Heart right ventricle (tissue), 16 donors: ENCODE measurements at regions not wholly inside any gene's neighbourhood (a gene's known extent, or its start where the extent isn't known, plus 50 kb on each side); places are given as distances from the start of the nearest gene placed in this dataset.
A peak's percentile ranks its signal among the peaks of the same experiment; 100 is the strongest.
"Not testable (repeated sequence)": the region's sequence is repeated elsewhere in the genome, so short reads cannot be mapped to it uniquely, and the experiment has no call there.

Experiments
- ATAC-seq, 8 donors: fragments of 200-7000 bp; cut with Tn5 transposase; one replicate each; pipeline ENCODE4 v1.9.1; 2020; ENCODE audit warnings: mild to moderate bottlenecking in 8 of 8, moderate library complexity in 8 of 8, moderate number of reproducible peaks in 1 of 8
- DNase-seq, 2 donors: peaks; one replicate each; pipeline ENCODE4 v3.0.0-alpha.2; 2020
- H3K27ac ChIP-seq, 10 donors: fragments of 200-600 bp; sonication (generic) in 2 of 10; one replicate each; pipeline versions ENCODE4 v1.5.0 to v1.8.0; 2020 to 2022; ENCODE audit warnings: mild to moderate bottlenecking in 3 of 10
- H3K27me3 ChIP-seq, 7 donors: fragments of 200-600 bp; one replicate each; pipeline ENCODE4 v1.8.0; 2021 to 2022; ENCODE audit warnings: mild to moderate bottlenecking in 2 of 7
- H3K36me3 ChIP-seq, 9 donors: fragments of 200-600 bp; sonication (generic) in 1 of 9; one replicate each; pipeline versions ENCODE4 v1.5.0 to v1.8.0; 2020 to 2022; ENCODE audit warnings: mild to moderate bottlenecking in 2 of 9
- H3K4me1 ChIP-seq, 9 donors: fragments of 200-600 bp; sonication (generic) in 1 of 9; one replicate each; pipeline versions ENCODE4 v1.5.0 to v1.8.0; 2020 to 2022; ENCODE audit warnings: mild to moderate bottlenecking in 4 of 9
- H3K4me3 ChIP-seq, 10 donors: fragments of 200-600 bp; sonication (generic) in 2 of 10; one replicate each; pipeline versions ENCODE4 v1.5.0 to v1.8.0; 2020 to 2022; ENCODE audit warnings: mild to moderate bottlenecking in 7 of 10, moderate library complexity in 2 of 10
- H3K9me3 ChIP-seq, 11 donors: fragments of 200-600 bp in 10 of 11; sonication (generic) in 2 of 11; one replicate each; pipeline versions ENCODE4 v1.5.0 to v1.8.0; 2013 to 2022; ENCODE audit warnings: mild to moderate bottlenecking in 2 of 11, control low read depth in 1 of 11, moderate library complexity in 1 of 11
- CTCF ChIP-seq, 9 donors: fragments of 200-600 bp; sonication (generic) in 2 of 9; IDR thresholded peaks; one replicate each; pipeline versions ENCODE4 v1.5.0 to v1.8.0; 2021 to 2022; ENCODE audit warnings: antibody characterized with exemption in 9 of 9, mild to moderate bottlenecking in 5 of 9, moderate library complexity in 1 of 9
- WGBS, 2 donors: extraction: QIAGEN DNeasy Blood & Tissue Kit; methylation state at CpG; one replicate each; pipeline ENCODE4 v1.1.7; 2013; ENCODE audit warnings: inconsistent platforms in 1 of 2; 5-methylcytosine and 5-hydroxymethylcytosine counted together
- intact Hi-C, 10 donors: fragments of 100-400 bp; cut with DNase I; formaldehyde crosslinking; loops; one replicate each; pipeline versions ENCODE4 v1.11.1 to v1.14.2; 2022
- donor health status: Arrhythmogenic right ventricular cardiomyopathy.
- donor health status: ischemic (EF 13 %, LVEDD 7.1; RV severe dilation, severe dysfunction).
- donor health status: healthy with polysubstance abuse.
- donor health status: DM: no; HTN: yes; CAD: no.
- donor health status: DM: no; HTN: no; CAD: no.
- donor health status: ischemic (EF 25% LVEDD 6.9; RV normal size, moderate dysfunction).
- donor health status: ischemic (EF 25% LVEDD 5.7; RV mildly dilated, moderate dysfunction).
- donor health status: healthy.
- donor health status: DM: yes; HTN: yes; CAD: no.
- donor health status: Ischemic cardiomyopathy.
- donor health status: ischemic (EF 35%, LVEDD 5.7; RV mildly dilated, moderate dysfunction).
- donor health status: nonischemic (EF 11% LVEDD 7.7; RV severe dilation, severe dysfunction).
- donor health status: DM: yes; HTN: yes; CAD: no.
- donor health status: PGD.
- donor health status: ischemic (EF 29% LVEDD 5.4; RV normal size, mild dysfunction).
- donor health status: nonischemic (EF 23%, LVEDD 6.1; RV moderate dilation, normal function).

GRCh38 chr6:120473804-120474203 lies 860.5 kb downstream of the TBC1D32 start:
- Histone ChIP-seq H3K4me1 (no peaks in the 10 kb centered on the region), H3K9me3 (peaks cover 0 to 41% (median 17%) of the 10 kb centered on the region in 11 donors), H3K27ac (no peak overlapping the region), H3K4me3 (no peak overlapping the region), H3K27me3 (no peaks in the 10 kb centered on the region), H3K36me3 (no peaks in the 10 kb centered on the region)
- no peak for TF ChIP-seq CTCF (IDR thresholded peaks at IDR 0.05)
- intact Hi-C loops = no loop called here
- 66 to 76% methylated on average over 2 of the region's 2 CpGs for WGBS, 2 donors
- no peak for DNase-seq
- ATAC-seq = no peak

GRCh38 chr6:120468486-120468885 lies 865.8 kb downstream of the TBC1D32 start:
- no peak for TF ChIP-seq CTCF (IDR thresholded peaks at IDR 0.05)
- ATAC-seq (no peak), DNase-seq (no peak)
- Histone ChIP-seq H3K9me3 (peaks cover 0 to 13% (median 0%) of the 10 kb centered on the region in 11 donors), H3K4me3 (no peak overlapping the region), H3K27ac (no peak overlapping the region), H3K36me3 (no peaks in the 10 kb centered on the region), H3K27me3 (no peaks in the 10 kb centered on the region), H3K4me1 (no peaks in the 10 kb centered on the region)
- intact Hi-C loops = no loop called here
- WGBS, 2 donors = 73% methylated on average over 1 of the region's 1 CpG

GRCh38 chr6:120451508-120451907 lies 882.8 kb downstream of the TBC1D32 start:
- ATAC-seq (peak in 5 of 8 donors; percentile 18 to 58 (median 37)), DNase-seq (no peak)
- H3K9me3 ChIP-seq = peaks cover 0 to 17% (median 0%) of the 10 kb centered on the region in 11 donors
- no peaks in the 10 kb centered on the region for H3K27me3 ChIP-seq
- no peaks in the 10 kb centered on the region for H3K36me3 ChIP-seq
- TF ChIP-seq CTCF (IDR thresholded peaks at IDR 0.05) = no peak
- peaks cover 0 to 9% (median 0%) of the 10 kb centered on the region in 9 donors for H3K4me1 ChIP-seq
- no peak overlapping the region for H3K4me3 ChIP-seq
- peak overlapping the region in 4 of 10 donors; percentile 21 to 41 (median 27) for H3K27ac ChIP-seq
- intact Hi-C loops = no loop called here

GRCh38 chr6:120447605-120448004 lies 886.7 kb downstream of the TBC1D32 start:
- ATAC-seq (peak in 1 of 8 donors; percentile 44), DNase-seq (no peak)
- intact Hi-C loops = no loop called here
- no peaks in the 10 kb centered on the region for H3K27me3 ChIP-seq
- H3K4me3 ChIP-seq = no peak overlapping the region
- no peak for TF ChIP-seq CTCF (IDR thresholded peaks at IDR 0.05)
- H3K27ac ChIP-seq = peak overlapping the region in 1 of 10 donors; percentile 8
- 30 to 41% methylated on average over 3 of the region's 3 CpGs for WGBS, 2 donors
- peaks cover 0 to 9% (median 0%) of the 10 kb centered on the region in 9 donors for H3K4me1 ChIP-seq
- no peaks in the 10 kb centered on the region for H3K9me3 ChIP-seq
- H3K36me3 ChIP-seq = no peaks in the 10 kb centered on the region

GRCh38 chr6:120432840-120433239 lies 901.4 kb downstream of the TBC1D32 start:
- H3K27me3 ChIP-seq, H3K36me3 ChIP-seq, ATAC-seq, intact Hi-C loops, H3K27ac ChIP-seq, H3K4me3 ChIP-seq, H3K4me1 ChIP-seq: not testable (repeated sequence)
- peaks cover 0 to 26% (median 0%) of the 10 kb centered on the region in 11 donors for H3K9me3 ChIP-seq
- WGBS, 2 donors = 87 to 88% methylated on average over 11 of the region's 11 CpGs
- peak in 1 of 2 donors; percentile 4 for DNase-seq
